OCI-LY7 (cell line): ENCODE measurements at regions not wholly inside any gene's neighbourhood (a gene's known extent, or its start where the extent isn't known, plus 50 kb on each side); places are given as distances from the start of the nearest gene placed in this dataset.

Source experiments
- EZH2phosphoT487 ChIP-seq: fragments of 200-600 bp; sonication (generic); IDR thresholded peaks from 2 replicates; pipeline ENCODE4 v1.6.1; 2018; ENCODE audit warnings: low read depth, borderline replicate concordance, mild to moderate bottlenecking, mixed run types, antibody characterized with exemption, low read length, moderate library complexity, mixed read lengths
- TF ChIP-seq, protein P1 (sequence below): fragments of 200-600 bp; sonication (generic); conservative IDR thresholded peaks from 2 replicates; pipeline ENCODE4 v1.5.1; 2014; ENCODE audit warnings: mild to moderate bottlenecking, antibody characterized with exemption, low read length, moderate library complexity, mixed read lengths

DNA sequence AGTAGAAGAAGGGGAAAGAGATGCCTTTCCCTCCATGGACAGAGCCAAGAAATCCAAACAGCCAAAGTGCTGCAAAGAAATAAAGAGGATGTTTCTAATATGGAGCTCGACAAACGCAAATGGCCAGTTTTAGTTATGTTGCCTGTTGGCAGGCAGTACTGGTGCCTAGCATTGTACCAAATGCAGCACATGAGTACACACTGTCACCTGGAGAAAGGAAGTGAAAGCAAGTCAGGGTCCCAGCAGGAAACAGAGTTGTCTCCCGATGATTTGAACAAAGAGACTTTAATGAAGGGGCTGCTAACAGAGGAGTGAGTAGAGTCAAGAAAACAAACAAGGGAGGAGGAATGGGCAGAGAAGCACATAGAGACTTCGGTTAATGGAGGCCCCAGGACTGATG lies 623.0 kb downstream of the BCL11A start:
- TF ChIP-seq, protein P1, sequence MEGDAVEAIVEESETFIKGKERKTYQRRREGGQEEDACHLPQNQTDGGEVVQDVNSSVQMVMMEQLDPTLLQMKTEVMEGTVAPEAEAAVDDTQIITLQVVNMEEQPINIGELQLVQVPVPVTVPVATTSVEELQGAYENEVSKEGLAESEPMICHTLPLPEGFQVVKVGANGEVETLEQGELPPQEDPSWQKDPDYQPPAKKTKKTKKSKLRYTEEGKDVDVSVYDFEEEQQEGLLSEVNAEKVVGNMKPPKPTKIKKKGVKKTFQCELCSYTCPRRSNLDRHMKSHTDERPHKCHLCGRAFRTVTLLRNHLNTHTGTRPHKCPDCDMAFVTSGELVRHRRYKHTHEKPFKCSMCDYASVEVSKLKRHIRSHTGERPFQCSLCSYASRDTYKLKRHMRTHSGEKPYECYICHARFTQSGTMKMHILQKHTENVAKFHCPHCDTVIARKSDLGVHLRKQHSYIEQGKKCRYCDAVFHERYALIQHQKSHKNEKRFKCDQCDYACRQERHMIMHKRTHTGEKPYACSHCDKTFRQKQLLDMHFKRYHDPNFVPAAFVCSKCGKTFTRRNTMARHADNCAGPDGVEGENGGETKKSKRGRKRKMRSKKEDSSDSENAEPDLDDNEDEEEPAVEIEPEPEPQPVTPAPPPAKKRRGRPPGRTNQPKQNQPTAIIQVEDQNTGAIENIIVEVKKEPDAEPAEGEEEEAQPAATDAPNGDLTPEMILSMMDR = no peak
- no peak for TF ChIP-seq EZH2phosphoT487
